ENCODE measurements at regions not wholly inside any gene's neighbourhood (a gene's known extent, or its start where the extent isn't known, plus 50 kb on each side); places are given as distances from the start of the nearest gene placed in this dataset.
"Not testable (repeated sequence)": the region's sequence is repeated elsewhere in the genome, so short reads cannot be mapped to it uniquely, and the experiment has no call there.

GRCh38 chr10:23742807-23743206 is 303.9 kb downstream of the OTUD1 start:
- no peak for DNase-seq (ENCODE audit: low spot score)

GRCh38 chr10:23754179-23754578 is 315.3 kb downstream of the OTUD1 start:
- no peak for DNase-seq (ENCODE audit: low spot score)

- DNase-seq (ENCODE audit: low spot score): no peak
Measured at GRCh38 chr10:23754941-23755340, 316.1 kb downstream of the OTUD1 start.

- DNase-seq (ENCODE audit: low spot score): no peak
Measured at GRCh38 chr10:23755556-23755955, 316.7 kb downstream of the OTUD1 start.

GRCh38 chr10:23768281-23768680 is 329.4 kb downstream of the OTUD1 start:
- no peak for DNase-seq (ENCODE audit: low spot score)

- no peak for DNase-seq (ENCODE audit: low spot score)
Measured at GRCh38 chr10:23777153-23777552, 338.3 kb downstream of the OTUD1 start.

GRCh38 chr10:23779301-23779700 is 340.4 kb downstream of the OTUD1 start:
- no peak for DNase-seq (ENCODE audit: low spot score)

GRCh38 chr10:23780331-23780730 is 341.5 kb downstream of the OTUD1 start:
- no peak for DNase-seq (ENCODE audit: low spot score)

GRCh38 chr10:23786594-23786993 is 347.7 kb downstream of the OTUD1 start:
- no peak for DNase-seq (ENCODE audit: low spot score)

GRCh38 chr10:23793577-23793976 is 354.7 kb downstream of the OTUD1 start:
- DNase-seq (ENCODE audit: low spot score): no peak

GRCh38 chr10:23797452-23797851 is 358.6 kb downstream of the OTUD1 start:
- not testable (repeated sequence) for DNase-seq (ENCODE audit: low spot score)

- DNase-seq (ENCODE audit: low spot score): no peak
Measured at GRCh38 chr10:23804125-23804524, 365.2 kb downstream of the OTUD1 start.

GRCh38 chr10:23813687-23814086 is 374.8 kb downstream of the OTUD1 start:
- no peak for DNase-seq (ENCODE audit: low spot score)

- DNase-seq (ENCODE audit: low spot score): no peak
Measured at GRCh38 chr10:23818484-23818883, 379.6 kb downstream of the OTUD1 start.

GRCh38 chr10:23820792-23821191 is 381.9 kb downstream of the OTUD1 start:
- no peak for DNase-seq (ENCODE audit: low spot score)

- DNase-seq (ENCODE audit: low spot score): no peak
Measured at GRCh38 chr10:23824822-23825221, 384.1 kb upstream of the KIAA1217 start.

- DNase-seq (ENCODE audit: low spot score): no peak
Measured at GRCh38 chr10:23826421-23826820, 382.5 kb upstream of the KIAA1217 start.

- no peak for DNase-seq (ENCODE audit: low spot score)
Measured at GRCh38 chr10:23829556-23829955, 379.4 kb upstream of the KIAA1217 start.

- DNase-seq (ENCODE audit: low spot score): no peak
Measured at GRCh38 chr10:23834091-23834490, 374.8 kb upstream of the KIAA1217 start.

- no peak for DNase-seq (ENCODE audit: low spot score)
Measured at GRCh38 chr10:23850631-23851030, 358.3 kb upstream of the KIAA1217 start.

- no peak for DNase-seq (ENCODE audit: low spot score)
Measured at GRCh38 chr10:23859598-23859997, 349.3 kb upstream of the KIAA1217 start.

- no peak for DNase-seq (ENCODE audit: low spot score)
Measured at GRCh38 chr10:23864631-23865147, 344.2 kb upstream of the KIAA1217 start.

- DNase-seq (ENCODE audit: low spot score): not testable (repeated sequence)
Measured at GRCh38 chr10:23866985-23867384, 342.0 kb upstream of the KIAA1217 start.

- DNase-seq (ENCODE audit: low spot score): no peak
Measured at GRCh38 chr10:23868121-23868520, 340.8 kb upstream of the KIAA1217 start.
